ENCODE measurements at regions not wholly inside any gene's neighbourhood (a gene's known extent, or its start where the extent isn't known, plus 50 kb on each side); places are given as distances from the start of the nearest gene placed in this dataset.

- TF ChIP-seq CTCF (IDR thresholded peaks at IDR 0.05): no peak
- TF ChIP-seq POLR2A (IDR thresholded peaks at IDR 0.05): no peak
Measured at GRCh38 chr3:163785693-163786092, 1292.6 kb downstream of the SI start.
